Osteoblast (primary cell): ENCODE measurements at regions not wholly inside any gene's neighbourhood (a gene's known extent, or its start where the extent isn't known, plus 50 kb on each side); places are given as distances from the start of the nearest gene placed in this dataset.

ENCODE experiments used
- DNase-seq: peaks from one replicate; pipeline ENCODE4 v3.0.0; 2011; ENCODE audit warnings: low spot score, mixed read lengths; ENCODE audit not compliant: insufficient read length; ENCODE audit errors: missing footprints
- H2AFZ ChIP-seq: 2 replicates; pipeline ENCODE4 v1.6.0; 2011; ENCODE audit warnings: mild to moderate bottlenecking, low read length
- H3K27ac ChIP-seq: 2 replicates; pipeline ENCODE4 v1.5.1; 2011; ENCODE audit warnings: mild to moderate bottlenecking, low read depth, low read length, moderate library complexity
- H3K27me3 ChIP-seq: 2 replicates; pipeline ENCODE4 v1.6.0; 2012; ENCODE audit warnings: mild to moderate bottlenecking, control low read depth, inconsistent platforms, low read length, moderate library complexity; ENCODE audit not compliant: insufficient read depth
- H3K36me3 ChIP-seq: 2 replicates; pipeline ENCODE4 v1.5.1; 2011; ENCODE audit warnings: mild to moderate bottlenecking, low read length, control low read depth, moderate library complexity; ENCODE audit not compliant: insufficient read depth
- H3K4me1 ChIP-seq: 2 replicates; pipeline ENCODE4 v1.5.1; 2011; ENCODE audit warnings: mild to moderate bottlenecking, low read length, control low read depth, moderate library complexity; ENCODE audit not compliant: insufficient read depth
- H3K4me2 ChIP-seq: 2 replicates; pipeline ENCODE4 v1.6.0; 2011; ENCODE audit warnings: mild to moderate bottlenecking, low read length; ENCODE audit not compliant: insufficient read depth
- H3K4me3 ChIP-seq: fragments of 200-600 bp; sonication (generic); 3 replicates; pipeline ENCODE4 v1.5.1; 2012; ENCODE audit warnings: mild to moderate bottlenecking, low read length, inconsistent platforms; ENCODE audit not compliant: insufficient read depth
- H3K79me2 ChIP-seq: 2 replicates; pipeline ENCODE4 v1.6.0; 2012; ENCODE audit warnings: mild to moderate bottlenecking, low read length, control low read depth, inconsistent platforms; ENCODE audit not compliant: insufficient read depth
- H3K9me3 ChIP-seq: 2 replicates; pipeline ENCODE4 v1.5.1; 2011; ENCODE audit warnings: low read depth, low read length, control low read depth
- H4K20me1 ChIP-seq: 2 replicates; pipeline ENCODE4 v1.6.0; 2012; ENCODE audit warnings: mild to moderate bottlenecking, low read length, control low read depth; ENCODE audit not compliant: insufficient read depth
- CTCF ChIP-seq: IDR thresholded peaks from 2 replicates; pipeline ENCODE4 v1.5.1; 2011; ENCODE audit warnings: mild to moderate bottlenecking, low read depth, low read length, moderate library complexity; ENCODE audit errors: extremely low read depth

GRCh38 chr12:32032205-32032810 lies 73.1 kb downstream of the RESF1 start:
- H3K4me3 ChIP-seq = no peak overlapping the region

GRCh38 chr12:32033406-32033805 lies 73.2 kb upstream of the BICD1 start:
- peaks cover 4% of the 10 kb centered on the region for H3K27me3 ChIP-seq
- H3K79me2 ChIP-seq = no peaks in the 10 kb centered on the region
- H2AFZ ChIP-seq = no peak overlapping the region
- H3K27ac ChIP-seq = no peak overlapping the region
- no peak for TF ChIP-seq CTCF
- no peak overlapping the region for H3K4me3 ChIP-seq
- no peak overlapping the region for H3K4me2 ChIP-seq
- H4K20me1 ChIP-seq = no peaks in the 10 kb centered on the region
- DNase-seq = no peak
- no peaks in the 10 kb centered on the region for H3K4me1 ChIP-seq
- H3K36me3 ChIP-seq = no peaks in the 10 kb centered on the region
- H3K9me3 ChIP-seq = no peaks in the 10 kb centered on the region

More at GRCh38 chr12:32032205-32032810, 73.1 kb downstream of the RESF1 start:
- no peak for DNase-seq
- no peak overlapping the region for H2AFZ ChIP-seq
- H3K4me1 ChIP-seq = no peaks in the 10 kb centered on the region
- H3K4me2 ChIP-seq = no peak overlapping the region
- no peak for TF ChIP-seq CTCF
- H4K20me1 ChIP-seq = no peaks in the 10 kb centered on the region
- no peak overlapping the region for H3K27ac ChIP-seq
- H3K79me2 ChIP-seq = no peaks in the 10 kb centered on the region
- H3K27me3 ChIP-seq = peaks cover 4% of the 10 kb centered on the region
- no peaks in the 10 kb centered on the region for H3K36me3 ChIP-seq
- no peaks in the 10 kb centered on the region for H3K9me3 ChIP-seq

- H4K20me1 ChIP-seq = no peaks in the 10 kb centered on the region
- H3K4me3 ChIP-seq = no peak overlapping the region
- TF ChIP-seq CTCF = no peak
- H3K4me2 ChIP-seq = no peak overlapping the region
- no peak overlapping the region for H2AFZ ChIP-seq
- H3K27me3 ChIP-seq = peaks cover 4% of the 10 kb centered on the region
- H3K36me3 ChIP-seq = no peaks in the 10 kb centered on the region
- no peak overlapping the region for H3K27ac ChIP-seq
- no peak for DNase-seq
- H3K9me3 ChIP-seq = no peaks in the 10 kb centered on the region
- no peaks in the 10 kb centered on the region for H3K79me2 ChIP-seq
- H3K4me1 ChIP-seq = no peaks in the 10 kb centered on the region
These were observed 72.6 kb upstream of the BICD1 start for GRCh38 chr12:32034045-32034444.

- Histone ChIP-seq H4K20me1 (no peaks in the 10 kb centered on the region), H2AFZ (no peak overlapping the region), H3K4me2 (no peak overlapping the region), H3K4me3 (no peak overlapping the region), H3K36me3 (no peaks in the 10 kb centered on the region), H3K79me2 (no peaks in the 10 kb centered on the region), H3K27ac (no peak overlapping the region), H3K9me3 (no peaks in the 10 kb centered on the region), H3K27me3 (peaks cover 6% of the 10 kb centered on the region), H3K4me1 (no peaks in the 10 kb centered on the region)
- no peak for TF ChIP-seq CTCF
- no peak for DNase-seq
These were observed 70.0 kb upstream of the BICD1 start for GRCh38 chr12:32036477-32037263.
